ENCODE measurements at regions not wholly inside any gene's neighbourhood (a gene's known extent, or its start where the extent isn't known, plus 50 kb on each side); places are given as distances from the start of the nearest gene placed in this dataset.

- TF ChIP-seq CTCF (IDR thresholded peaks at IDR 0.05): no peak
- no peak for TF ChIP-seq ZFX (IDR thresholded peaks at IDR 0.05; ENCODE audit: borderline replicate concordance)
Observed at GRCh38 chr1:227445092-227445674, 118.2 kb upstream of the ZNF678 start.
